Lower leg skin (tissue), 3 donors: ENCODE measurements at regions not wholly inside any gene's neighbourhood (a gene's known extent, or its start where the extent isn't known, plus 50 kb on each side); places are given as distances from the start of the nearest gene placed in this dataset.

Experiments
- POLR2A ChIP-seq, 2 donors: fragments of 450-650 bp; IDR thresholded peaks; one replicate each; pipeline ENCODE4 v1.6.1; 2016 to 2017; ENCODE audit warnings: antibody characterized with exemption in 2 of 2, mild to moderate bottlenecking in 1 of 2, moderate library complexity in 1 of 2
- TF ChIP-seq, protein P1 (sequence below), 3 donors: fragments of 450-650 bp; IDR thresholded peaks; one replicate each; pipeline ENCODE4 v1.5.1; 2016; ENCODE audit warnings: antibody characterized with exemption in 3 of 3, mild to moderate bottlenecking in 3 of 3, moderate library complexity in 2 of 3

GRCh38 chr5:15097552-15097951, 226.0 kb upstream of the ANKH start:
- TF ChIP-seq, protein P1, sequence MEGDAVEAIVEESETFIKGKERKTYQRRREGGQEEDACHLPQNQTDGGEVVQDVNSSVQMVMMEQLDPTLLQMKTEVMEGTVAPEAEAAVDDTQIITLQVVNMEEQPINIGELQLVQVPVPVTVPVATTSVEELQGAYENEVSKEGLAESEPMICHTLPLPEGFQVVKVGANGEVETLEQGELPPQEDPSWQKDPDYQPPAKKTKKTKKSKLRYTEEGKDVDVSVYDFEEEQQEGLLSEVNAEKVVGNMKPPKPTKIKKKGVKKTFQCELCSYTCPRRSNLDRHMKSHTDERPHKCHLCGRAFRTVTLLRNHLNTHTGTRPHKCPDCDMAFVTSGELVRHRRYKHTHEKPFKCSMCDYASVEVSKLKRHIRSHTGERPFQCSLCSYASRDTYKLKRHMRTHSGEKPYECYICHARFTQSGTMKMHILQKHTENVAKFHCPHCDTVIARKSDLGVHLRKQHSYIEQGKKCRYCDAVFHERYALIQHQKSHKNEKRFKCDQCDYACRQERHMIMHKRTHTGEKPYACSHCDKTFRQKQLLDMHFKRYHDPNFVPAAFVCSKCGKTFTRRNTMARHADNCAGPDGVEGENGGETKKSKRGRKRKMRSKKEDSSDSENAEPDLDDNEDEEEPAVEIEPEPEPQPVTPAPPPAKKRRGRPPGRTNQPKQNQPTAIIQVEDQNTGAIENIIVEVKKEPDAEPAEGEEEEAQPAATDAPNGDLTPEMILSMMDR (IDR thresholded peaks at IDR 0.05), result no peak
- no peak for TF ChIP-seq POLR2A (IDR thresholded peaks at IDR 0.05)
